ENCODE measurements at regions not wholly inside any gene's neighbourhood (a gene's known extent, or its start where the extent isn't known, plus 50 kb on each side); places are given as distances from the start of the nearest gene placed in this dataset.

DNA sequence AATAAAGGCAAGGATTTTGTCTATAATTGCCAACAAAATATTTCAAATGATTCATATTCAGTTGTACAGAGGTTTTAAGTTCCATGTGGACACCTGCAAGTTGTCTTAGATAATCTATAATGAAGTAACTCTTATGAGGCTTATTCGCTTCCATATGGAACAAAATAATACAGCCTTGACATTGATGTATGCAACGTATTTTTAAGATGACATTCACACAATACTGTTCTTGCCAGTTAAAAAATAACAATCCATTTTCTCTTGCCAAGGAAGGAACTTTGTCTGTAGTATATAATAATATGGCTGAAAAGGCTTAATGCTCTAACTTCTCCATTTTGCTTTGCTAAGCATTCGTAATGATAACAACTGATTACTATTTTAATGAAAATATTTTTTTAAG, 269.3 kb upstream of the FKBP1C start:
- TF ChIP-seq, protein P1, sequence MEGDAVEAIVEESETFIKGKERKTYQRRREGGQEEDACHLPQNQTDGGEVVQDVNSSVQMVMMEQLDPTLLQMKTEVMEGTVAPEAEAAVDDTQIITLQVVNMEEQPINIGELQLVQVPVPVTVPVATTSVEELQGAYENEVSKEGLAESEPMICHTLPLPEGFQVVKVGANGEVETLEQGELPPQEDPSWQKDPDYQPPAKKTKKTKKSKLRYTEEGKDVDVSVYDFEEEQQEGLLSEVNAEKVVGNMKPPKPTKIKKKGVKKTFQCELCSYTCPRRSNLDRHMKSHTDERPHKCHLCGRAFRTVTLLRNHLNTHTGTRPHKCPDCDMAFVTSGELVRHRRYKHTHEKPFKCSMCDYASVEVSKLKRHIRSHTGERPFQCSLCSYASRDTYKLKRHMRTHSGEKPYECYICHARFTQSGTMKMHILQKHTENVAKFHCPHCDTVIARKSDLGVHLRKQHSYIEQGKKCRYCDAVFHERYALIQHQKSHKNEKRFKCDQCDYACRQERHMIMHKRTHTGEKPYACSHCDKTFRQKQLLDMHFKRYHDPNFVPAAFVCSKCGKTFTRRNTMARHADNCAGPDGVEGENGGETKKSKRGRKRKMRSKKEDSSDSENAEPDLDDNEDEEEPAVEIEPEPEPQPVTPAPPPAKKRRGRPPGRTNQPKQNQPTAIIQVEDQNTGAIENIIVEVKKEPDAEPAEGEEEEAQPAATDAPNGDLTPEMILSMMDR (tag by site-specific recombination; IDR thresholded peaks at IDR 0.05) = no peak
- no peak for TF ChIP-seq ZNF707 (tag by site-specific recombination; IDR thresholded peaks at IDR 0.05)
- TF ChIP-seq ZNF274 (IDR thresholded peaks at IDR 0.05; ENCODE audit: low read length) = no peak
- TF ChIP-seq ZNF274 (tag by site-specific recombination; IDR thresholded peaks at IDR 0.05; ENCODE audit: borderline replicate concordance) = no peak
- no peak for TF ChIP-seq ZNF133 (tag by site-specific recombination; IDR thresholded peaks at IDR 0.05)
- TF ChIP-seq ZNF146 (tag by site-specific recombination; IDR thresholded peaks at IDR 0.05) = no peak
- TF ChIP-seq ZNF596 (tag by site-specific recombination; IDR thresholded peaks at IDR 0.05) = no peak
- no peak for TF ChIP-seq ZNF792 (tag by site-specific recombination; IDR thresholded peaks at IDR 0.05)
- no peak for TF ChIP-seq EGR2 (tag by site-specific recombination; IDR thresholded peaks at IDR 0.05; ENCODE audit: low read depth)
- no peak for TF ChIP-seq GLIS2 (tag by site-specific recombination; IDR thresholded peaks at IDR 0.05)
- no peak for TF ChIP-seq ZNF391 (tag by site-specific recombination; IDR thresholded peaks at IDR 0.05; ENCODE audit: borderline replicate concordance, low read depth)
